Vagina (tissue), 2 donors: ENCODE measurements at regions not wholly inside any gene's neighbourhood (a gene's known extent, or its start where the extent isn't known, plus 50 kb on each side); places are given as distances from the start of the nearest gene placed in this dataset.
"Not testable (repeated sequence)": the region's sequence is repeated elsewhere in the genome, so short reads cannot be mapped to it uniquely, and the experiment has no call there.

ENCODE experiments used
- DNase-seq, 2 donors: peaks; one replicate each; pipeline ENCODE4 v3.0.0-alpha.2; 2017; ENCODE audit errors: extremely low spot score in 2 of 2
- H3K27ac ChIP-seq: fragments of 200-600 bp; sonication (generic); one replicate; pipeline ENCODE4 v1.5.1; 2019
- H3K27me3 ChIP-seq: fragments of 200-600 bp; sonication (generic); one replicate; pipeline ENCODE4 v1.5.1; 2019
- H3K36me3 ChIP-seq, 2 donors: fragments of 200-600 bp; sonication (generic); one replicate each; pipeline ENCODE4 v1.5.1; 2017 to 2019
- H3K4me1 ChIP-seq: fragments of 200-600 bp; sonication (generic); one replicate; pipeline ENCODE4 v1.5.1; 2019
- H3K4me3 ChIP-seq, 2 donors: fragments of 200-600 bp; sonication (generic); 1 replicate in 1 of 2; 2 replicates in 1 of 2; pipeline ENCODE4 v1.5.1; 2016 to 2019
- H3K9me3 ChIP-seq: fragments of 200-600 bp; sonication (generic); one replicate; pipeline ENCODE4 v1.5.1; 2019
- POLR2A ChIP-seq, 2 donors: fragments of 450-650 bp; IDR thresholded peaks; one replicate each; pipeline ENCODE4 v1.6.1; 2017; ENCODE audit warnings: antibody characterized with exemption in 2 of 2, mild to moderate bottlenecking in 2 of 2, moderate library complexity in 2 of 2
- POLR2AphosphoS5 ChIP-seq, 2 donors: sonication (generic); formaldehyde crosslinking; IDR thresholded peaks; one replicate each; pipeline ENCODE4 v1.9.0; 2017; ENCODE audit warnings: antibody characterized with exemption in 2 of 2, mild to moderate bottlenecking in 2 of 2, low read depth in 1 of 2; ENCODE audit not compliant: insufficient read depth in 1 of 2
- intact Hi-C: fragments of 100-400 bp; cut with DNase I; formaldehyde crosslinking; loops from one replicate; pipeline ENCODE4 v1.15.1; 2023
- TF ChIP-seq, protein P1 (sequence below), 3 experiments: fragments of 450-650 bp in 2 of 3; fragments of 200-600 bp in 1 of 3; sonication (generic) in 1 of 3; IDR thresholded peaks; one replicate each; pipeline ENCODE4 v1.5.1; 2017 to 2019; ENCODE audit warnings: antibody characterized with exemption in 3 of 3, mild to moderate bottlenecking in 2 of 3, moderate library complexity in 2 of 3

DNA sequence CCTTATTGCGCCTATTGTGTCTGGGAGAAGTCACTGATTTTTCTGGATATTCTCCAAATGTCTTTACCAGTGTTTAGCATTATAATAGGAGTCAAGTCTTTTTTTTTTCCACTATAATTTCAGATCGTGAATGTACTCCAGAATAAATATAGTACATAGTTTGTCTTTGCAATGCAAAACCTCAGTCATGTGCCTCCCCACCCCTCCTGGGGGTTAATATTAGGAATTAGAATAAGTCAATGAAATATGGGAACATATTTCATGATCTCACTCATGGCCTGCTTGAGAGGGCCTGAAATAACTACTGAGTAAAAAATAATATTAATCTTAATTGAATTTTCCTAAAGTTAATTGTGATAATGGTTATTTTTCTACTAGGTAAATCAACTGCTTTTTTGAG, 79.0 kb upstream of the TMEM170B start:
- DNase-seq, result no peak
- no peaks in the 10 kb centered on the region for H3K36me3 ChIP-seq
- no peaks in the 10 kb centered on the region for H3K9me3 ChIP-seq
- H3K4me1 ChIP-seq, result no peaks in the 10 kb centered on the region
- H3K4me3 ChIP-seq, result no peak overlapping the region
- TF ChIP-seq, protein P1, sequence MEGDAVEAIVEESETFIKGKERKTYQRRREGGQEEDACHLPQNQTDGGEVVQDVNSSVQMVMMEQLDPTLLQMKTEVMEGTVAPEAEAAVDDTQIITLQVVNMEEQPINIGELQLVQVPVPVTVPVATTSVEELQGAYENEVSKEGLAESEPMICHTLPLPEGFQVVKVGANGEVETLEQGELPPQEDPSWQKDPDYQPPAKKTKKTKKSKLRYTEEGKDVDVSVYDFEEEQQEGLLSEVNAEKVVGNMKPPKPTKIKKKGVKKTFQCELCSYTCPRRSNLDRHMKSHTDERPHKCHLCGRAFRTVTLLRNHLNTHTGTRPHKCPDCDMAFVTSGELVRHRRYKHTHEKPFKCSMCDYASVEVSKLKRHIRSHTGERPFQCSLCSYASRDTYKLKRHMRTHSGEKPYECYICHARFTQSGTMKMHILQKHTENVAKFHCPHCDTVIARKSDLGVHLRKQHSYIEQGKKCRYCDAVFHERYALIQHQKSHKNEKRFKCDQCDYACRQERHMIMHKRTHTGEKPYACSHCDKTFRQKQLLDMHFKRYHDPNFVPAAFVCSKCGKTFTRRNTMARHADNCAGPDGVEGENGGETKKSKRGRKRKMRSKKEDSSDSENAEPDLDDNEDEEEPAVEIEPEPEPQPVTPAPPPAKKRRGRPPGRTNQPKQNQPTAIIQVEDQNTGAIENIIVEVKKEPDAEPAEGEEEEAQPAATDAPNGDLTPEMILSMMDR (IDR thresholded peaks at IDR 0.05), result no peak
- TF ChIP-seq POLR2A (IDR thresholded peaks at IDR 0.05), result no peak
- TF ChIP-seq POLR2AphosphoS5 (IDR thresholded peaks at IDR 0.05; ENCODE audit: insufficient read depth in 1 of 2, low read depth in 1 of 2), result no peak
- no peaks in the 10 kb centered on the region for H3K27me3 ChIP-seq
- H3K27ac ChIP-seq, result no peak overlapping the region
- intact Hi-C loops, result no loop called here

DNA sequence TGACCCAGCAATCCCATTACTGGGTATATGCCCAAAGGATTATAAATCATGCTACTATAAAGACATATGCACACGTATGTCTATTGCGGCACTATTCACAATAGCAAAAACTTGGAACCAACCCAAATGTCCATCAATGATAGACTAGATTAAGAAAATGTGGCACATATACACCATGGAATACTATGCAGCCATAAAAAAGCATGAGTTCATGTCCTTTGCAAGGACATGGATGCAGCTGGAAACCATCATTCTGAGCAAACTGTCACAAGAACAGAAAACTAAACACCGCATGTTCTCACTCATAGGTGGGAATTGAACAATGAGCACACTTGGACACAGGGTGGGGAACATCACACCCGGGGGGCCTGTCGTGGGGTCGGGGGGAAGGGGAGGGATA, 80.1 kb upstream of the TMEM170B start:
- H3K4me1 ChIP-seq, H3K4me3 ChIP-seq, H3K27ac ChIP-seq, H3K9me3 ChIP-seq, intact Hi-C loops, H3K36me3 ChIP-seq, DNase-seq, H3K27me3 ChIP-seq: not testable (repeated sequence)

DNA sequence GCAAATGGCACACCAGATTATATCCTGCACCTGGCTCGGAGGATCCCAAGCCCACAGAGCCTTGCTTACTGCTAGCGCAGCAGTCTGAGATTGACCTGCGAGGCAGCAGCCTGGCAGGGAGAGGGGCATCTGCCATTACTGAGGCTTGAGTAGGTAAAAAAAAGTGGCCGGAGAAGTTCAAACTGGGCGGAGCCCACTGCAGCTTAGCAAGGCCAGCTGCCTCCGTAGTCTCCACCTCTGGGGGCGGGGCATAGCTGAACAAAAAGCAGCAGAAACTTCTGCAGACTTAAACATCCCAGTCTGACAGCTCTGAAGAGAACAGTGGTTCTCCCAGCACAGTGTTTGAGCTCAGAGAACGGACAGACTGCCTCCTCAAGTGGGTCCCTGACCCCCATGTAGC, 85.4 kb upstream of the TMEM170B start:
- H3K9me3 ChIP-seq, DNase-seq: not testable (repeated sequence)

DNA sequence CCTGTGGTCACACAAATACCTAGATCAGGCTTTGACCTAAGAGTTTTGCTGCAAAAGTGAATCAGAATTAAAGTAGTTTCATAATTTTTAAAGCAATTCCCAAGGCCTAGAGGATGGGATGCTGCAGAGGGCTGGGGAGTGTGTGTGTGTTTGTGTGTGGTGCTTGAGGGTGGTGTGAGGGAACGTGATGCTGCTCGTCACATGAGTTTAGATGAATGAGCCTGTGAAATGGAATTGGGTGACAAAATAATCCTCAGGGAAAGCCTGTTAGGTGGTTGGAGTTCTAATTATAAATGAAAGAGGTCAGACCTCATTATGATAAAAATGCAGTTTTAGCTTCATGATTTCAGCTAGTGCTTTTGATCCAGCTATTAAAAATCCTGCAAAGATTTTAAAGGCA, 87.5 kb upstream of the TMEM170B start:
- intact Hi-C loops, result no loop called here

More for the DNA sequence above, 85.4 kb upstream of the TMEM170B start:
- H3K27ac ChIP-seq, H3K27me3 ChIP-seq, H3K4me3 ChIP-seq, H3K4me1 ChIP-seq, H3K36me3 ChIP-seq, intact Hi-C loops: not testable (repeated sequence)

DNA sequence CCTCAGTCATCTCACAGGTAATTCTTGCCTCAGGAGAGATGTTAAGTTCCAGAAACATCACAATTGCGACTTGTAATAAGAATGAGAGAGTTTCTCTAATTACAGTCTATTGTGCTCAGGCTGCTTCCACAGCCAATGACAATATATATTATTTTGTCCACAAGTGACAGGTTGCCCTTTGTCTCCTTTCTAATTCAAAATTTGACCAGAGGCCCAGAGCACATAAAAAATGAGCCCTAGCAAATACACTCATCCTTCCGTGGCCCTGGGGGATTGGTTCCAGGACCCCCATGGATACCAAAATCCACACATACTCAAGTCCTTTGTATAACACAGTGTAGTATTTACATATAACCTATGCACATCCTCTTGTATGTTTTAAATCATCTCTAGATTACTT, 88.1 kb upstream of the TMEM170B start:
- Histone ChIP-seq H3K4me3 (no peak overlapping the region), H3K9me3 (no peaks in the 10 kb centered on the region), H3K36me3 (no peaks in the 10 kb centered on the region), H3K27ac (no peak overlapping the region), H3K4me1 (no peaks in the 10 kb centered on the region), H3K27me3 (no peaks in the 10 kb centered on the region)
- TF ChIP-seq POLR2AphosphoS5 (IDR thresholded peaks at IDR 0.05; ENCODE audit: insufficient read depth in 1 of 2, low read depth in 1 of 2), result no peak
- no peak for TF ChIP-seq POLR2A (IDR thresholded peaks at IDR 0.05)
- TF ChIP-seq, protein P1 (IDR thresholded peaks at IDR 0.05), result no peak
- DNase-seq, result no peak
- intact Hi-C loops, result no loop called here

More for the DNA sequence above, 87.5 kb upstream of the TMEM170B start:
- no peaks in the 10 kb centered on the region for H3K9me3 ChIP-seq
- no peak for DNase-seq
- no peaks in the 10 kb centered on the region for H3K4me1 ChIP-seq
- TF ChIP-seq, protein P1 (IDR thresholded peaks at IDR 0.05), result no peak
- TF ChIP-seq POLR2A (IDR thresholded peaks at IDR 0.05) (no peak), POLR2AphosphoS5 (IDR thresholded peaks at IDR 0.05; ENCODE audit: insufficient read depth in 1 of 2, low read depth in 1 of 2) (no peak)
- H3K27ac ChIP-seq, result no peak overlapping the region
- no peaks in the 10 kb centered on the region for H3K27me3 ChIP-seq
- H3K36me3 ChIP-seq, result no peaks in the 10 kb centered on the region
- no peak overlapping the region for H3K4me3 ChIP-seq

DNA sequence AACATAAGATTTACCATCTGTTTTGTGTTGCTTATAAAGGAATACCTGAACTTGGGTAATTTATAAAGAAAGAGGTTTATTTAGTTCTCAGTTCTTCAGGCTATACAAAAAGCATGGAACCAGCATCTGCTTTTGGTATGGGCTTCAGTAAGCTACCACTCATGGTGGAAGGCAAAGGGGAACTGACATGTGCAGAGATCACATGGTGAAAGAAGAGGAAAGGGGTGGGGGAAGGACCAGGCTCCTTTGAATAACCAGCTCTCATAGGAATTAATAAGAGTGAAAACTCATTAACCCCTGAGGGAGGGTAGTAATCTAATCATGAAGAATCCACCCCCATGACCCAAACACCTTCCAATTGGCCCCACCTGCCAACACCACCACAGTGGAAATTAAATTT, 89.5 kb upstream of the TMEM170B start:
- Histone ChIP-seq H3K4me3 (no peak overlapping the region), H3K9me3 (no peaks in the 10 kb centered on the region), H3K27ac (no peak overlapping the region), H3K4me1 (no peaks in the 10 kb centered on the region), H3K36me3 (no peaks in the 10 kb centered on the region), H3K27me3 (no peaks in the 10 kb centered on the region)
- intact Hi-C loops, result no loop called here
- no peak for DNase-seq
- TF ChIP-seq POLR2AphosphoS5 (IDR thresholded peaks at IDR 0.05; ENCODE audit: insufficient read depth in 1 of 2, low read depth in 1 of 2) (no peak), POLR2A (IDR thresholded peaks at IDR 0.05) (no peak)
- TF ChIP-seq, protein P1 (IDR thresholded peaks at IDR 0.05), result no peak
